GM12878 (cell line): ENCODE measurements at regions not wholly inside any gene's neighbourhood (a gene's known extent, or its start where the extent isn't known, plus 50 kb on each side); places are given as distances from the start of the nearest gene placed in this dataset.

Experiments
- ATAC-seq: fragments of 200-7000 bp; cut with Tn5 transposase; 3 replicates; pipeline ENCODE4 v1.9.1; 2020; ENCODE audit warnings: mild to moderate bottlenecking, moderate library complexity
- BruUV-seq: library from RNA; stranded (reverse); fragments of 400-500 nt; replicated peaks from 2 replicates; lab custom pipeline; 2021; lab: Mats Ljungman, UMichigan
- CTCF ChIA-PET: fragments of 300-600 bp; sonication (Branson Sonifier 250); formaldehyde crosslinking; extraction: SDS; loops from one replicate; lab custom pipeline; 2021; ENCODE audit warnings: inconsistent platforms; lab: Yijun Ruan, JAX
- POLR2A ChIA-PET: fragments of 350-600 bp; formaldehyde crosslinking; extraction: SDS; loops from one replicate; lab custom pipeline; 2021; ENCODE audit warnings: inconsistent platforms; lab: Charles Lee
- RAD21 ChIA-PET: fragments of 300-600 bp; sonication (Branson Sonifier 250); formaldehyde crosslinking; loops from one replicate; lab custom pipeline; 2023; ENCODE audit warnings: antibody characterized with exemption; ENCODE audit not compliant: unreplicated experiment; lab: Charles Lee
- SMC1A ChIA-PET: fragments of 300-600 bp; sonication (Branson Sonifier 250); formaldehyde crosslinking; loops from one replicate; lab custom pipeline; 2023; ENCODE audit not compliant: unreplicated experiment, uncharacterized antibody; lab: Charles Lee
- DNase-seq: peaks from one replicate; pipeline ENCODE4 v3.0.0-alpha.2; 2011; ENCODE audit warnings: low read depth, low spot score
- FAIRE-seq: peaks from 3 replicates; lab custom pipeline; 2011; peaks lifted over from hg19 to GRCh38; lab: Jason Lieb, UNC
- H2AFZ ChIP-seq: 2 replicates; pipeline ENCODE4 v1.6.0; 2011; ENCODE audit warnings: low read depth, low read length, control low read depth; ENCODE audit not compliant: control insufficient read depth
- H3K27ac ChIP-seq: 2 replicates; pipeline ENCODE4 v1.5.1; 2011; ENCODE audit warnings: control low read depth; ENCODE audit not compliant: control insufficient read depth, insufficient read depth
- H3K27me3 ChIP-seq, 2 experiments: replicated peaks in 1 of 2; 2 replicates each; pipeline versions ENCODE4 v1.6.0 to v1.6.1; 2011; ENCODE audit warnings: low read length in 1 of 2; ENCODE audit not compliant: control insufficient read depth in 2 of 2, insufficient read depth in 2 of 2
- H3K36me3 ChIP-seq, 2 experiments: 2 replicates each; pipeline ENCODE4 v1.5.1; 2011; ENCODE audit warnings: low read length in 1 of 2; ENCODE audit not compliant: control insufficient read depth in 2 of 2, insufficient read depth in 2 of 2
- H3K4me1 ChIP-seq: 2 replicates; pipeline ENCODE4 v1.6.1; 2011; ENCODE audit warnings: mild to moderate bottlenecking, low read length, moderate library complexity, mixed read lengths; ENCODE audit not compliant: control insufficient read depth, insufficient read depth
- H3K4me2 ChIP-seq: 2 replicates; pipeline ENCODE4 v1.6.0; 2011; ENCODE audit warnings: control low read depth; ENCODE audit not compliant: control insufficient read depth, insufficient read depth
- H3K4me3 ChIP-seq: fragments of 200-600 bp; sonication (generic); 2 replicates; pipeline ENCODE4 v1.5.1; 2016
- H3K79me2 ChIP-seq: 2 replicates; pipeline ENCODE4 v1.6.0; 2011; ENCODE audit warnings: low read length; ENCODE audit not compliant: control insufficient read depth, insufficient read depth
- H3K9ac ChIP-seq: 2 replicates; pipeline ENCODE4 v1.8.0; 2011; ENCODE audit warnings: low read length, control low read depth, mixed read lengths; ENCODE audit not compliant: control insufficient read depth, insufficient read depth
- H3K9me3 ChIP-seq: replicated peaks from 3 replicates; pipeline ENCODE4 v1.5.1; 2011; ENCODE audit warnings: mild to moderate bottlenecking, low read length; ENCODE audit not compliant: control insufficient read depth, insufficient read depth
- H4K20me1 ChIP-seq: 2 replicates; pipeline ENCODE4 v1.6.0; 2011; ENCODE audit not compliant: control insufficient read depth, insufficient read depth
- BACH1 ChIP-seq: fragments of 450-650 bp; IDR thresholded peaks from 2 replicates; pipeline ENCODE4 v1.6.1; 2017; ENCODE audit warnings: mild to moderate bottlenecking, borderline replicate concordance
- BCL3 ChIP-seq: IDR thresholded peaks from 2 replicates; pipeline ENCODE4 v1.6.1; 2011; ENCODE audit warnings: borderline replicate concordance, low read depth, mild to moderate bottlenecking, moderate library complexity, low read length; ENCODE audit not compliant: insufficient read depth, poor library complexity, severe bottlenecking
- CBX3 ChIP-seq: fragments of 200-600 bp; sonication (generic); IDR thresholded peaks from 2 replicates; pipeline ENCODE4 v1.6.1; 2016; ENCODE audit warnings: low read depth, borderline replicate concordance
- CHD4 ChIP-seq: fragments of 200-600 bp; sonication (generic); IDR thresholded peaks from 2 replicates; pipeline ENCODE4 v1.6.1; 2016; ENCODE audit warnings: mild to moderate bottlenecking
- ELK1 ChIP-seq: IDR thresholded peaks from 2 replicates; pipeline ENCODE4 v1.6.1; 2012; ENCODE audit warnings: low read depth, low read length, improper control_type of control experiment
- HDGF ChIP-seq: fragments of 450-650 bp; IDR thresholded peaks from 2 replicates; pipeline ENCODE4 v1.6.1; 2016; ENCODE audit warnings: antibody characterized with exemption
- MYB ChIP-seq: fragments of 150-350 bp; IDR thresholded peaks from 2 replicates; pipeline ENCODE4 v1.6.1; 2014; ENCODE audit warnings: mild to moderate bottlenecking, low read depth, low read length, borderline replicate concordance
- POU2F2 ChIP-seq: IDR thresholded peaks from 3 replicates; pipeline ENCODE4 v1.6.1; 2011; ENCODE audit warnings: low read depth, mild to moderate bottlenecking, low read length, borderline replicate concordance
- RCOR1 ChIP-seq: conservative IDR thresholded peaks from 2 replicates; pipeline ENCODE4 v1.6.1; 2012; ENCODE audit warnings: low read depth, low read length, improper control_type of control experiment
- SKIL ChIP-seq: fragments of 450-650 bp; IDR thresholded peaks from 2 replicates; pipeline ENCODE4 v1.6.1; 2017; ENCODE audit warnings: mild to moderate bottlenecking, low read depth, inconsistent platforms; ENCODE audit not compliant: poor library complexity, severe bottlenecking
- SMAD5 ChIP-seq: IDR thresholded peaks from 2 replicates; pipeline ENCODE4 v1.6.1; 2016; ENCODE audit warnings: antibody characterized with exemption, low read depth
- SMARCA5 ChIP-seq: fragments of 450-650 bp; IDR thresholded peaks from 2 replicates; pipeline ENCODE4 v1.6.1; 2017; ENCODE audit warnings: mild to moderate bottlenecking
- SRF ChIP-seq, 2 experiments: IDR thresholded peaks; 2 replicates each; pipeline ENCODE4 v1.6.1; 2011; ENCODE audit warnings: low read depth in 2 of 2, low read length in 2 of 2, mild to moderate bottlenecking in 1 of 2, moderate library complexity in 1 of 2
- TBL1XR1 ChIP-seq: IDR thresholded peaks from 2 replicates; pipeline ENCODE4 v1.6.1; 2012; ENCODE audit warnings: low read depth, low read length, improper control_type of control experiment
- ZNF217 ChIP-seq: fragments of 450-650 bp; IDR thresholded peaks from 2 replicates; pipeline ENCODE4 v1.6.1; 2017; ENCODE audit warnings: antibody characterized with exemption, mild to moderate bottlenecking
- ZNF592 ChIP-seq: fragments of 450-650 bp; IDR thresholded peaks from 2 replicates; pipeline ENCODE4 v1.6.1; 2017; ENCODE audit warnings: mild to moderate bottlenecking, moderate library complexity
- ZNF622 ChIP-seq: fragments of 450-650 bp; IDR thresholded peaks from 2 replicates; pipeline ENCODE4 v1.6.1; 2017; ENCODE audit warnings: mild to moderate bottlenecking, inconsistent platforms
- WGBS: methylation state at CpG from one replicate; pipeline ENCODE4 v1.1.6; 2016; ENCODE audit warnings: low lambda C conversion rate; ENCODE audit not compliant: insufficient replicate concordance, insufficient coverage; ENCODE audit errors: missing lambda C conversion rate; 5-methylcytosine and 5-hydroxymethylcytosine counted together
- in situ Hi-C: fragments of 300-500 bp; cut with MboI; formaldehyde crosslinking; loops from 9 replicates; pipeline ENCODE4 v1.14.3; 2018; ENCODE audit warnings: mixed read lengths
- intact Hi-C: fragments of 100-400 bp; cut with micrococcal nuclease; formaldehyde crosslinking; loops from one replicate; pipeline ENCODE4 v1.14.2; 2022; ENCODE audit not compliant: unreplicated experiment

DNA sequence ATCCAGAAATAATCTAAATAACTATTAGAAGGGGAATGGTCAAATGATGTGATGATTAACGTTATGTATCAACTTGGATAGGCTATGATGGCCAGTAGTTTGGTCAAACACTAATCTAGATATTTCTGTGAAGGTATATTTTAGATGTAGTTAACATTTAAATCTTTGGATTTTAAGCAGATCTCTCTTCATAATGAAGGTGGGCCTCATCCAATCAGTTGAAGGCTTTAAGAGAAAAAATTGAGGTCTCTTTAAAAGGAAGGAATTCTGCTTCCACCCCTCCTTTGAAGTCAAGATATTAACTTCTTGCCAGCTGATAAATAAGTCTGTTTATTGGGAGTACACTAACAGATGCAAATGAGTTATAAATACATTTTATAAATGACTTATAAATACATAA is 760.0 kb upstream of the SLC35B3 start:
- RAD21 ChIA-PET, result no interaction called here
- SMC1A ChIA-PET, result no interaction called here
- Histone ChIP-seq H3K4me3 (no peak overlapping the region), H3K9me3 (no peaks in the 10 kb centered on the region), H3K4me2 (no peak overlapping the region), H4K20me1 (no peaks in the 10 kb centered on the region), H3K27ac (no peak overlapping the region), H3K79me2 (no peaks in the 10 kb centered on the region), H3K9ac (no peak overlapping the region), H3K36me3 (no peaks in the 10 kb centered on the region), H3K4me1 (no peaks in the 10 kb centered on the region), H2AFZ (no peak overlapping the region), H3K27me3 (no peaks in the 10 kb centered on the region)
- WGBS, result 0% methylated on average over 1 of the region's 1 CpG
- BruUV-seq, result no TSS peak
- TF ChIP-seq SMARCA5 (no peak), SRF (IDR thresholded peaks at IDR 0.05; ENCODE audit: low read depth in 2 of 2, low read length in 2 of 2) (no peak), MYB (no peak), TBL1XR1 (no peak), SMAD5 (no peak), BACH1 (no peak), BCL3 (no peak), POU2F2 (no peak), CHD4 (no peak), CBX3 (no peak), ZNF217 (no peak), SKIL (no peak), HDGF (no peak), ZNF592 (no peak), ZNF622 (no peak), ELK1 (no peak), RCOR1 (no peak)
- DNase-seq (no peak), FAIRE-seq (no peak), ATAC-seq (no peak)
- POLR2A ChIA-PET, result no interaction called here
- CTCF ChIA-PET, result no interaction called here
- in situ Hi-C loops, result no loop called here
- intact Hi-C loops, result no loop called here
